Spleen (tissue), 7 donors: ENCODE measurements at regions not wholly inside any gene's neighbourhood (a gene's known extent, or its start where the extent isn't known, plus 50 kb on each side); places are given as distances from the start of the nearest gene placed in this dataset.
"Not testable (repeated sequence)": the region's sequence is repeated elsewhere in the genome, so short reads cannot be mapped to it uniquely, and the experiment has no call there.

Experiments used
- CTCF ChIP-seq, 11 experiments: fragments of 200-600 bp in 7 of 11; fragments of 450-650 bp in 4 of 11; sonication (generic) in 4 of 11; IDR thresholded peaks in 8 of 11; conservative IDR thresholded peaks in 3 of 11; 1 replicate in 7 of 11; 2 replicates in 4 of 11; pipeline versions ENCODE4 v1.4.0 to v1.8.0; 2016 to 2021; ENCODE audit warnings: antibody characterized with exemption in 11 of 11, inconsistent platforms in 4 of 11, mild to moderate bottlenecking in 1 of 11
- POLR2A ChIP-seq, 3 donors: fragments of 450-650 bp; IDR thresholded peaks; one replicate each; pipeline ENCODE4 v1.5.1; 2017; ENCODE audit warnings: antibody characterized with exemption in 3 of 3, mild to moderate bottlenecking in 1 of 3
- POLR2AphosphoS5 ChIP-seq, 3 donors: sonication (generic); formaldehyde crosslinking; IDR thresholded peaks; one replicate each; pipeline ENCODE4 v1.5.1; 2017; ENCODE audit warnings: antibody characterized with exemption in 3 of 3
- donor health status: DM: no; HTN: no; CAD: no; lungs with moderate emphysema.
- donor health status: DM: no; HTN: no; CAD: no.
- donor health status: DM: no; HTN: no; CAD: no.

GRCh38 chr9:39663020-39663419, 307.6 kb downstream of the SPATA31A1 start:
- TF ChIP-seq CTCF (IDR thresholded peaks at IDR 0.05 in 8 of 11, conservative IDR thresholded peaks at IDR 0.05 in 3 of 11); POLR2AphosphoS5 (IDR thresholded peaks at IDR 0.05); POLR2A (IDR thresholded peaks at IDR 0.05): not testable (repeated sequence)
